PC-9 (cell line): ENCODE measurements at regions not wholly inside any gene's neighbourhood (a gene's known extent, or its start where the extent isn't known, plus 50 kb on each side); places are given as distances from the start of the nearest gene placed in this dataset.

ENCODE experiments used
- BruUV-seq: library from RNA; stranded (reverse); fragments of 400-500 nt; replicated peaks from 2 replicates; lab custom pipeline; 2021; lab: Mats Ljungman, UMichigan
- CTCF ChIA-PET: fragments of 300-600 bp; sonication (Branson Sonifier 250); formaldehyde crosslinking; loops from one replicate; lab custom pipeline; 2022; ENCODE audit warnings: antibody characterized with exemption; lab: Charles Lee
- POLR2A ChIA-PET: fragments of 300-600 bp; sonication (Branson Sonifier 250); formaldehyde crosslinking; loops from one replicate; lab custom pipeline; 2022; ENCODE audit warnings: antibody characterized with exemption; ENCODE audit not compliant: unreplicated experiment; lab: Charles Lee
- DNase-seq, 2 experiments: peaks; one replicate each; pipeline versions ENCODE4 v3.0.0 to v3.0.0-alpha.2; 2015 to 2022; ENCODE audit warnings: mixed read lengths in 1 of 2
- H2AFZ ChIP-seq: fragments of 200-600 bp; sonication (generic); 2 replicates; pipeline ENCODE4 v1.8.1; 2017; ENCODE audit warnings: antibody characterized with exemption
- H3F3A ChIP-seq: fragments of 200-600 bp; sonication (generic); 2 replicates; pipeline ENCODE4 v1.8.1; 2017; ENCODE audit warnings: antibody characterized with exemption, mild to moderate bottlenecking, low read depth; ENCODE audit not compliant: insufficient read depth
- H3K27ac ChIP-seq: fragments of 200-600 bp; sonication (generic); 2 replicates; pipeline ENCODE4 v1.6.1; 2016; ENCODE audit warnings: mixed run types
- H3K27me3 ChIP-seq: fragments of 200-600 bp; sonication (generic); 2 replicates; pipeline ENCODE4 v1.6.1; 2016; ENCODE audit warnings: low read depth, mixed run types; ENCODE audit not compliant: insufficient read depth
- H3K36me3 ChIP-seq: fragments of 200-600 bp; sonication (generic); 2 replicates; pipeline ENCODE4 v1.6.1; 2016; ENCODE audit warnings: low read depth, mixed run types
- H3K4me1 ChIP-seq: fragments of 200-600 bp; sonication (generic); replicated peaks from 2 replicates; pipeline ENCODE4 v1.6.1; 2016; ENCODE audit warnings: mixed run types; ENCODE audit not compliant: insufficient read depth
- H3K4me2 ChIP-seq: fragments of 200-600 bp; sonication (generic); 2 replicates; pipeline ENCODE4 v1.6.1; 2017; ENCODE audit warnings: mixed run types
- H3K4me3 ChIP-seq: fragments of 200-600 bp; sonication (generic); 2 replicates; pipeline ENCODE4 v1.6.1; 2016; ENCODE audit warnings: mixed run types
- H3K79me2 ChIP-seq: fragments of 200-600 bp; sonication (generic); 2 replicates; pipeline ENCODE4 v1.6.1; 2017; ENCODE audit warnings: low read depth, mixed run types
- H3K9me2 ChIP-seq: fragments of 200-600 bp; sonication (generic); 2 replicates; pipeline ENCODE4 v1.8.1; 2017; ENCODE audit warnings: mild to moderate bottlenecking; ENCODE audit not compliant: insufficient read depth
- H3K9me3 ChIP-seq: fragments of 200-600 bp; sonication (generic); 2 replicates; pipeline ENCODE4 v1.8.1; 2016; ENCODE audit warnings: low read depth; ENCODE audit not compliant: insufficient read depth
- H4K20me1 ChIP-seq: fragments of 200-600 bp; sonication (generic); 2 replicates; pipeline ENCODE4 v1.8.1; 2017; ENCODE audit not compliant: insufficient read depth
- EZH2 ChIP-seq: fragments of 200-600 bp; sonication (generic); IDR thresholded peaks from 2 replicates; pipeline ENCODE4 v1.8.0; 2017; ENCODE audit warnings: antibody characterized with exemption, low read depth
- intact Hi-C: fragments of 100-400 bp; cut with micrococcal nuclease; formaldehyde crosslinking; loops from one replicate; pipeline ENCODE4 v1.10.0; 2022; ENCODE audit not compliant: unreplicated experiment
- TF ChIP-seq, protein P1 (sequence below): fragments of 200-600 bp; sonication (generic); conservative IDR thresholded peaks from 2 replicates; pipeline ENCODE4 v1.6.1; 2017; ENCODE audit warnings: mixed run types, antibody characterized with exemption, mild to moderate bottlenecking, moderate library complexity

DNA sequence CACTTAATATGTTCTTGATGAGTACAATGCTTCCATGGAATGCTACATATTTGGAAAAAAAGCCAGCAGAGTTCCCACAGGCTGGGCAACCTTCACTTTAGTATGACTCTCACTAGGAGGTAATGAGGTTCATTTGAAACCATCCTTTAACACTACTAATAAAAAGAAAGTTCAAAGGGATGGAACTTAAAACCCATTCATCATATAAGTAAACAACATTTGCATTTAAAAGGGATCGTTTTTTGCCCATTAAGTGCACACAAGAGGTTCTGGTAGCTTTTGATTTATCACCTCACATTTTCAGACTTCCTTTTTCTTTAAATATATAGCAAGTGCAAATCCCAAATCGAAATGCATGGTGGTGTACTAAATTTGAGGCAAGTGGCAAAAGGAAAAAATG is 270.8 kb upstream of the DCC start:
- H3F3A ChIP-seq: no peaks in the 10 kb centered on the region
- POLR2A ChIA-PET: no interaction called here

DNA sequence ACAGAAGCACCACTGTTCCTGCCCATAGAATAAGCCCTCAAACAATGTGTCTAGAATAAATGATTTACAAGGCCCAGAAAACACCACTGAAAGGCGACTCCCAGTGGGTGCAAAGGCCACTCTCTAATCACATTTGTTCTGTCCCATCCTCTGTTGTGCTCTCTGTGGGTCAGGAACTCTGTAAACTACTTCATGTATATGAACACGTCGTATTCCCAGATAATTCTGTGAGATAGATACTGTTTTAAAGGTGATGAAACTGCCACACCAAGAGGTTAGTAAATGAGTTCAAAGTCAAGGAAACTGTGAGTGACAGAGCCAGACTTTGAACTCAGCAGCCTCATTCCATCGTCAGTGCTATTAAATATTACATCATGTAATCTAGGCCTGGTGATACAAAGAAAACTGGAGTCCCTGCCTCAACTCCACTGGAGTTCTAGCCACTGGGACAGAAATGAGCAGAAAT is 269.7 kb upstream of the DCC start:
- intact Hi-C loops: no loop called here
- no peaks in the 10 kb centered on the region for H3K4me1 ChIP-seq
- H3K9me3 ChIP-seq: no peaks in the 10 kb centered on the region
- DNase-seq: no peak
- CTCF ChIA-PET: no interaction called here
- no peak overlapping the region for H2AFZ ChIP-seq
- H3K27me3 ChIP-seq: no peaks in the 10 kb centered on the region
- H3F3A ChIP-seq: no peaks in the 10 kb centered on the region
- no peak overlapping the region for H3K27ac ChIP-seq
- no TSS peak for BruUV-seq
- POLR2A ChIA-PET: no interaction called here
- no peaks in the 10 kb centered on the region for H3K36me3 ChIP-seq
- TF ChIP-seq, protein P1, sequence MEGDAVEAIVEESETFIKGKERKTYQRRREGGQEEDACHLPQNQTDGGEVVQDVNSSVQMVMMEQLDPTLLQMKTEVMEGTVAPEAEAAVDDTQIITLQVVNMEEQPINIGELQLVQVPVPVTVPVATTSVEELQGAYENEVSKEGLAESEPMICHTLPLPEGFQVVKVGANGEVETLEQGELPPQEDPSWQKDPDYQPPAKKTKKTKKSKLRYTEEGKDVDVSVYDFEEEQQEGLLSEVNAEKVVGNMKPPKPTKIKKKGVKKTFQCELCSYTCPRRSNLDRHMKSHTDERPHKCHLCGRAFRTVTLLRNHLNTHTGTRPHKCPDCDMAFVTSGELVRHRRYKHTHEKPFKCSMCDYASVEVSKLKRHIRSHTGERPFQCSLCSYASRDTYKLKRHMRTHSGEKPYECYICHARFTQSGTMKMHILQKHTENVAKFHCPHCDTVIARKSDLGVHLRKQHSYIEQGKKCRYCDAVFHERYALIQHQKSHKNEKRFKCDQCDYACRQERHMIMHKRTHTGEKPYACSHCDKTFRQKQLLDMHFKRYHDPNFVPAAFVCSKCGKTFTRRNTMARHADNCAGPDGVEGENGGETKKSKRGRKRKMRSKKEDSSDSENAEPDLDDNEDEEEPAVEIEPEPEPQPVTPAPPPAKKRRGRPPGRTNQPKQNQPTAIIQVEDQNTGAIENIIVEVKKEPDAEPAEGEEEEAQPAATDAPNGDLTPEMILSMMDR: no peak
- TF ChIP-seq EZH2: no peak
- no peaks in the 10 kb centered on the region for H4K20me1 ChIP-seq
- no peak overlapping the region for H3K4me3 ChIP-seq
- no peaks in the 10 kb centered on the region for H3K79me2 ChIP-seq
- H3K9me2 ChIP-seq: peaks cover 7% of the 10 kb centered on the region; the same call in 1 of the 2 replicates
- no peak overlapping the region for H3K4me2 ChIP-seq

More for the DNA sequence above, 270.8 kb upstream of the DCC start:
- TF ChIP-seq, protein P1: no peak
- TF ChIP-seq EZH2: no peak
- Histone ChIP-seq H4K20me1 (no peaks in the 10 kb centered on the region), H3K36me3 (no peaks in the 10 kb centered on the region), H3K27me3 (no peaks in the 10 kb centered on the region), H3K4me1 (no peaks in the 10 kb centered on the region), H3K9me3 (no peaks in the 10 kb centered on the region), H3K4me2 (no peak overlapping the region), H3K79me2 (no peaks in the 10 kb centered on the region), H3K9me2 (no peaks in the 10 kb centered on the region), H3K27ac (no peak overlapping the region), H2AFZ (no peak overlapping the region), H3K4me3 (no peak overlapping the region)
- intact Hi-C loops: no loop called here
- CTCF ChIA-PET: no interaction called here
- DNase-seq: no peak
- no TSS peak for BruUV-seq

DNA sequence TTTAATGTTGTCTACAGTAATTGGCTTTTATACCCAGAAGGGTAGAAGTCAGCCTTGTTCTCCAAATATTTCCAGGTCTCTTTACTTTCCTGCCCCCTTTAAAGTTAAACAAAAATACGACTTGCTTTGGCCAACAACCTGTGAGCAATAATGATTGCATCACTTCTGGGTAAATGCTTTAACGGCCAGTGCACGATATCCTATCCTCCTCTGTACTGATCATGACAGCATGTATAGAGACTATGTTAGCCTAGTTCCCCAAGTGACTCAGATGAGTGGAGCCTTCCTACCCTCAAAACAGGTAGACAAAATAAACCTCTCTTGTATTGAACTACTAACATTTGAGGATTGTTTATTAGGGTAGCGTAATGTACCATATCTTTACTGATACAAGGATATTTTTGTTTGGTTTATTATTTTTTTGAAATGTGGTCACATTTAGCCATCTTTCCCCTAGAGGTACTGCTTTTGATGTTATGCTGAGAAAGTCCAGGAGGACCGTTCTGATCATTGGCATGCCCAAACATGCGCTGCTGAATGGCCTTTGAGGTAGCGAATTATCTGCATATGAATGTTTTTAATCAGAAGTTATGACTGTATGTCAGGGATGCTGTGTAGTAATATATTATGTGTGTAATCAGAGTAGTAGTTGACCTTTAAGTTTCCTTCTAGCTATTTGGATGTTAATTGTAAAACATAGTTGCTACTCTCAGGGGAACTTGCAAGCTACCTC is 262.6 kb upstream of the DCC start:
- Histone ChIP-seq H4K20me1 (no peaks in the 10 kb centered on the region), H3F3A (no peaks in the 10 kb centered on the region), H3K9me3 (no peaks in the 10 kb centered on the region), H3K4me1 (no peaks in the 10 kb centered on the region), H3K9me2 (peaks cover 7% of the 10 kb centered on the region; the same call in 1 of the 2 replicates), H3K79me2 (no peaks in the 10 kb centered on the region), H3K27ac (no peak overlapping the region), H2AFZ (no peak overlapping the region), H3K36me3 (no peaks in the 10 kb centered on the region), H3K4me3 (no peak overlapping the region), H3K27me3 (no peaks in the 10 kb centered on the region), H3K4me2 (no peak overlapping the region)
- intact Hi-C loops: no loop called here
- no peak for TF ChIP-seq EZH2
- TF ChIP-seq, protein P1: no peak
- BruUV-seq: no TSS peak
- CTCF ChIA-PET: no interaction called here
- DNase-seq: no peak
- POLR2A ChIA-PET: interaction anchor here (0.9 kb wide), 1 partner anchor 55 kb away, joined by 5 read pairs; no protein-coding TSS in a partner anchor
